Stimulated activated CD4-positive, alpha-beta T cell treated with anti-CD3 and anti-CD28 coated beads, Interleukin-1b, Interleukin-23, amount 100 ng/mL, for 24 hours (primary cell): ENCODE measurements at regions not wholly inside any gene's neighbourhood (a gene's known extent, or its start where the extent isn't known, plus 50 kb on each side); places are given as distances from the start of the nearest gene placed in this dataset.

Experiments
- DNase-seq, 4 experiments: peaks; one replicate each; pipeline ENCODE4 v3.0.0-alpha.2; 2020; ENCODE audit warnings: low read depth in 4 of 4, low spot score in 1 of 4

- DNase-seq: no peak
Measured at GRCh38 chr1:199272139-199272544, 633.3 kb downstream of the PTPRC start.

- no peak for DNase-seq
Measured at GRCh38 chr1:199272628-199273086, 633.8 kb downstream of the PTPRC start.

DNA sequence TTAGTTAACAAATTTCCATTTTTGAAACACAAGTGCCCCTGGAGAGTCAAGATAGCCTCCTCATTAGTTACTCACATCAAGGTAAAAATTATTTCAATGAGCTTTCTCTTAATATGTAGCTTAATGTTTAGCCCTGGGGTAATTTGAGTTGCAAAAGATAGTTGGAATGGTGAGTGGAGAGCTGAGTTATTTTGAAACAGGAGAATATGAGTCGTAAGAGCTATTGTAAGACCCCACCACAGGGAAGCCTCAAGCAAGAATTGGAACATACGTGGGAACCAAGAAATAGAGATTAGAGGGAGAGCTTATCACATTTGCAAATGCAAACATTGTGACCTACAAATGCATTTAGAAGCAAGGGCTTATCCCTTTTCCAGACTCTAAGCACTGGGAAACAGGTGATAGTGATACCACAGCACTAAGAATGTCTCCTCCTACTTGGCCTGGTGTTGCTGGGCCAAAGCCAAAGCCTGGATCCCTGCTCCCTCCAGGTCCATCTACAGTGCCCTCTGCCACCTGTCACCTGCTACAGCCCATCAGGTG is 635.1 kb downstream of the PTPRC start:
- no peak for DNase-seq

DNA sequence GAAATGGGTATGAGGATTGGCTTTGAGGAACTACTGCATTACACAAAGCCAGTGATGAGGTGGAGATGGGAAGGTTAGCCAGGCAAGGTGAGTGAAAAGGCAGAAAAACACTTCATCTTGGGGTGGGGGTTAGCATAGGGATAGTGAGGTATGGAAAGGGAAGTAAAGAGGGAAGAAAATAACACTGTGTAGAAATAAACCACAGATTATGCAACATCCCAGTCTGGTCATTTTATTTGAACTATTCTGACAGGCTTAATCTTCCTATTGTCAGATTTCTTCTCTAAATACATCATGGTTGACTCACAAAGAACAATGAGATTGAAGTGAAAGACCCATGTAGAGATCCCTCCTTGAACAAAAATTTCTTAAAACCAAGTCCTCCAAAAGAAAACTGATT is 640.2 kb downstream of the PTPRC start:
- no peak for DNase-seq

DNA sequence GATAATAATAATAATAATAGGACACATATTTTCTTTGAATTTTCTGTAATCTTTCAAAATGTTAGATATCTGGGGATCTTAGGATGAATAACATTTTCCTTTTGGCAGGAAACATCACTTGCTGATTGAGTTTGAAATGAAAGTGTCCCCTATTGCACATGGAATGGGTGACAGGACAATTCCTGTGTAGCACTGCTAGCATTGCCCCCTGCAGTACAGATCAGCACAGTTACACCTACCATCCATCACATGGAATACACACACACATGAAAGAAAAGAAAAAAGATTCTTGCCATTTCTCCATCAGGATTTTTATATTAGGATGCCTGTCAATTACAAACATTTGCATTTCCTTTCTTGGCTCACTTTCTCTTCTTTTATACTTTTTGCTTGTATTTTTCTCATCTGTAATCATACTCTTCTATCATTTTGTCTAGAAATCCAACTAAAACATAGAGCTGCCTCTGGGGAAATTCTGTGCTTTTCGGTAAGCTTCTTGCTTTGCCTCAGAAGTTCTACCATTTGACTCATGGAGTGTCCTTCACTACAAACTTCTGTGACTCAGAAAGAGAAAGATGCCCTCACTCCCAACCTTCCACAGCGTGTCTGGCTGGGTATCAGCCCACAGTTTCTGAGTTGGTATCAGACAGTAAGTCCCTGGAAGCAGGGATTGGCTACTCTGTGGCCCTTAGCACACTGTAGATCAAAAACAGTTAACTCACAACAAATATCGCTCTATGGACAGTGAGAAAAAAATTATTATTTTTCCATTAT is 641.2 kb downstream of the PTPRC start:
- no peak for DNase-seq

DNA sequence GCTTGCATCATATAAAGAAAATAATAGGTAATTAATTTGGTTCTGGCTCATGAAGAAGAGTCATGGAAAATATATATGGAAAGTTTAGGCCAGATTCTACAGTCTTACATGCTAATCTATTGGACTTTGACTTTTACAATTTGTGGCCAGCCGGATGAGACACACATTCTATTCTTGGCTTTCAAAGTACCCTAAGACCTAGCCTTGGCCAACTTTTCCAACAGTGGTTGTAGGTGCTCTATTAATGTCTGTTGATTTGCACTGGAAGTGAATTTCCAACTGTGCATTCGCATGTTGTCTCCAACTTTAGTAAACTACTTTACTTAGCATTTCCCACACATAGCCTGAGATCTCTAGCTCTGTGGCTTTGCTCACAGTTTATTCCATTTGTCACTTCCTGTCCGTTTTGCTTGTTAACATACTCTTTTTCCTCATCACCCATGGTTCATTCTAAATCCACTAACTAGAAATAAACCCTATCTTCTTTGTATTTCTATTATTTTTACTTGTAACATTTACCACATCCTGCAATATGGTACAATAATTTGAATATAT is 644.0 kb downstream of the PTPRC start:
- DNase-seq: no peak

- no peak for DNase-seq
Measured at GRCh38 chr1:199283794-199284193, 645.0 kb downstream of the PTPRC start.

DNA sequence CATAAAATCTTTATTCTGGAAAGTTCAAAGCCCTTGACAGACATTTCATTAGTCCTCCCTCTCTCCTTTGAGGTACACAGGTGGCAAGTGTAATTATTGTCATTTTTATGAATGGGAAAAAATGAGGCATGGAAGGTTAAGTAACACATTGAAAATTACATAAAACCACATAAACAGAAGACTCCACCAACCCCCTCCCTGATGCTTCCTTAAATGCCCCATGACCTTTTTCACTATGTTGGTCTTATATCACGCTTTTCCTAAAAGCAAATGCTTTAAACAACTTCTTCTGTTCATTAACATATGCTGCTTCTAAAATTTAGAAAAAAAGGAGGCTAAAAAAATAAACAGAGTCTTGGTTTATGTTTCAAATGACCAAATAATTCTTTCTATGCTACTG is 648.4 kb downstream of the PTPRC start:
- no peak for DNase-seq

GRCh38 chr1:199287647-199288046 is 648.8 kb downstream of the PTPRC start:
- DNase-seq: no peak

DNA sequence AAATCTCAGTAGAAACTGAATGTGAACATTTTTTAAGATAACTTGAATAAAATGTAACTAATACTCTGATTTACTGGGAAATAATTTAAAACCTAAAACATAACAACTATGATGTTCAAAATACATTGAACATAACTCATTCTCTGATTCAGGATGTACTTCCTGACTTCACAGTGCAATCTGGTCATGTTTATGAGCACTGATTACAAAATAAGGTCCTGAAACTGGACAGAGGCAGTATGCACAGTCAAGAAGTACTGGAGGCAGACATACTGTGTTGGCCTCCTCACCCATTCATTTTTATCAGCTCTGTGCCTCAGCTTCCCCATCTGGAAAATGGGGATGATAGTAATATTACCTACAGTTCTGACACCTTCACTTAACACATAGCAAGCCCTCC is 651.3 kb downstream of the PTPRC start:
- no peak for DNase-seq

DNA sequence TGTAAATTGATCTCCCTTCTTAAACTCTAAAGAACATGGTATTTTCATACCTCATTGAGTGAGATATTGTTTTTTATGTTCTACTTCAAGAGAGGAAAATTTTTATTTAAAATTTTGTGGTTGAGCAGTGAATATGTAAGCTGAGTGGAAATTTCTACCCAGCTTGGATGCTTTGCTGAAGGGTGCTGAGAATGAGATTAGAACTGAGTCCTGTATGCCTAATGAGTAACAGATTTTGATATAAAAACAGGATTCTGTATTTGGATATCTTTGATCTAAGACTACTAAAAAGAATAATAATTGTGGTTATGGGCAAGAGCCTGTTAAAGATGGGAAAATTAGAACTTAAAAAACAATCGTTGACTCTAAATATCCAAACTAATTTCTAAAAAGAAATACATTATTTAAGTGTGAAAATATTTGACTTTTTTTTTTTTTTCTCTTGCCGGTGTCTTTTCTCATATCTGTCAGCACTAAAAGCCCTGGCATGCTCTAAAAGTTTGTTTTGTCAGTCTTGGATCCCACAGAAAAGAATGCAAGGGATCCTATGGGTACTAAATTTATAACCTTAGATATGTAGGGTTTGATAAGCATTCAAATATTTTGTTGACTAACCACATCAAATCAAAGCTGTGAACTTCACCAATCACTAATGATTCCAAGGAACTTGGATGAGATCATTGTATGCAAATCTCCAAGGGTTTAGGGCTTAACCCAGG is 652.3 kb downstream of the PTPRC start:
- DNase-seq: no peak

DNA sequence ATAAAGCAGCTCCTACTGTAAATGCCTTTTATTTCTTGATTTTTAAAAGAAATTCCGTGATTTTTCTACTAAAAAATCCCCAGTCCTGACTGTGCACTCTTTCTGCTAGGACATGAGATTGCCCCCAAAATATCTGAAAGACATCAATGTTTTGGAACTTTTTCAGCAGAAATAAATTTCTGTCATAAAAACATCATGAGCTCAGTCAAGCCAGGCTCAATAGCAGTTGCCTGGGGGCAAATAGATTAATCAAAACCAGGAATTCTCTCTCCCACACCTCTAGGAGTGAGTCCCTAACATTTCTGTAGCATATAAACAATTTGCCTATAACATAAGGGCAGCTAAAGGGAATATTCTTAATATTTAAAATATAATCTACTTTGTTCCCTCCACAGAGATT is 654.1 kb downstream of the PTPRC start:
- DNase-seq: no peak

DNA sequence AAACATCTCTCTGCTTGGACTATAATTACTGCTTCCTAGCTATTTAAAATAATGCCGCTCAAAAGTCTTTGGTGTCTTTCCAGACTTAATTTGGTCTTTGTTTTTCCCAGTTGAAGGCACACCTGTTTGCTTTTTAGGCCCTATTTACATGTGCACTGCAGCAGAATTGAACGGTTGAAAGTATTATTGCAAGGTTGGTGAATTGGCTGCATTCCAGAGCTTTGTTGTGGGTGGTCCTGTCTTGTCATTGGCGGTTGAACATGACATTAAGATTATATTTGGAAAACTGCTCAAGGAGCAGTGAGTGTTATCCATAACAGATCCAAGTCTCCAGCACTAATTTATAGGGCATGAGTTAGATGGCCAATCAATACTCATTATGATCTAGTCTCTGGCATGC is 656.3 kb downstream of the PTPRC start:
- DNase-seq: no peak

GRCh38 chr1:199297174-199297573 is 658.3 kb downstream of the PTPRC start:
- no peak for DNase-seq

- DNase-seq: no peak
Measured at GRCh38 chr1:199297887-199298286, 659.0 kb downstream of the PTPRC start.

DNA sequence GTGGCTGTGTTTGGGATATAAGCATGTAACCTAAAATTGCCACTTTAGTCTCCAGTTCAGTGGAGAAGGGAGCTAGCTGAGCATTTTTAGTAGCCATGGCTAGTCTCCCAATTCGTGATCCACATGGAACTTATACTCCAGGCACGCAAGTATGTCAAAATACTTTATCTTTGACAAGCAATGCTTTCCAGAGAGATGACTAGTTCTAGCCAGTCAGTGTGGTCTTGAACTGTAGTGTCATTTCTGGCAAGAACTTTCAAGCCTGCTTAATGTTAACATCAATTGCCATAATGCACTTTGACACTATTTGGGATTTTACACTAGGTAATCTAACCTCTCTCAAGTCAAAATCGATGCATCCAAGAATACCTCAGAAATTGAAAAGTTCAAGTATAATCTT is 660.0 kb downstream of the PTPRC start:
- DNase-seq: no peak

DNA sequence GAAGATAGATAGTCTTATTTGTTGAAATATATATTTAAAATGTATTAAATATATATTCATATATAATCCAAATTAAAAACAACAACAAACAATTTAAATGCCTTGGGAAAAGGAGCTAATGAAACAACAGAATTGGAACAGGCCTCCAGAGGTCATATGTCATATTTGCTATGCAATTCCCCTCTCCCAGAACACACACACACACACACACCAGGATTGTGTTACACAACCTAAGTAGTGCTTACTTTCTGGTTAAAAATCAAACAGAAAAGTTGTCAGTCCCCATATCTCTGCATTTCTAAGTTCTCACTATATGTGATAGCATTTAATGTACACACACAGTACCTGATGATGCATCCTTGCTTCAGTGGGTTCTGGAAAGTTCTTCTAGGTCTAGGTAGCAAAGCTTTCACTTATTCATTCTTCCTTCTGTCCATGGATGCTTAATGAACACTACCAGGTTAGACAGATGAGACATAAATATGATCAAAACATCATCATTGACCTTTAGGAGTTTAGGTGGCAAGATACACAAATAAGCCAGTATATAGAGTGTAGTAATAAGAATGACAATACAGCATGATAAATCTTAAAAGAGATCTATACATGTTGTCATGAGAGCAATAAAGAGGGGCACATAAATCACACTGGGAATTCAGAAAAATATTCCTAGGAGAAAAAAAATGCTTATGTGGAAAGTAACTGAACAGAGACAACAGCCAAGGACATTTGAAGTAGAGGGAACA is 662.8 kb downstream of the PTPRC start:
- DNase-seq: no peak

DNA sequence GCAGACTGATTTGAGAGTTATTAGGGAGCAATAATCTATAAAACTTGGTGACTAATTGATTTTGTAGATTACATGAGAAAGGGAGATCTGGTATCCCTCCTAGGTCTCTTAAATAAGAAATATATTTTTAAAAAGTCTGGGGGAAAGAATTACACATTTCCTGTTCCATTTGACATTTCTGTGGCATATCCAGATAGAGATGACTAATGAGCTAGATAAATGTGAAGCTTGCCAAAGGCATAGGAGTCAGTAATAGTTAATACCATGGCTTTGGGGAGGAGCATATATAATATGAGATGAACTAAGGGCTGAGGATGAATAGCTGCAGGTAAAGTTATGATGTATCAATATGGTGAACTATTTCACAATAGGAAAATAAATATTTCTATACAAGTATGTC is 663.7 kb downstream of the PTPRC start:
- DNase-seq: no peak

- DNase-seq: no peak
Measured at GRCh38 chr1:199303035-199303434, 664.2 kb downstream of the PTPRC start.

DNA sequence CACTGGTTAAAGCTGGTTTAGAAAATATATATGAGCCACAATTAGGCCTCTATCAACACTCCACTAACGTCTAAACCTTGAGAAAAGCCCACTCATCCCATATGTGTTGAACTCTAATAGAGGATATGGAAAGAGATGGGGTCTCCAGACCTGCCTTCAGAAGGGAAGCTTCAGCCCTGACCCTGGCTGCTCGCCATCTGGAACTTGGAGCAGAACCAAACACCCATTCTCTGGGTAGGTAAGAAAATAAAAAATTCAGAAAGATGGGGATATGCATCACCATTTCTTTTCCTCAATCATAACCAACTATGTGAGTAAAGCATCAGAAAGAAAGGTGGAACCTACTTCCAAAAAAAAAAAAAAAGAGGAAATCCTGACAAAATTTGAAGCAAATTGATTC is 666.2 kb downstream of the PTPRC start:
- no peak for DNase-seq

DNA sequence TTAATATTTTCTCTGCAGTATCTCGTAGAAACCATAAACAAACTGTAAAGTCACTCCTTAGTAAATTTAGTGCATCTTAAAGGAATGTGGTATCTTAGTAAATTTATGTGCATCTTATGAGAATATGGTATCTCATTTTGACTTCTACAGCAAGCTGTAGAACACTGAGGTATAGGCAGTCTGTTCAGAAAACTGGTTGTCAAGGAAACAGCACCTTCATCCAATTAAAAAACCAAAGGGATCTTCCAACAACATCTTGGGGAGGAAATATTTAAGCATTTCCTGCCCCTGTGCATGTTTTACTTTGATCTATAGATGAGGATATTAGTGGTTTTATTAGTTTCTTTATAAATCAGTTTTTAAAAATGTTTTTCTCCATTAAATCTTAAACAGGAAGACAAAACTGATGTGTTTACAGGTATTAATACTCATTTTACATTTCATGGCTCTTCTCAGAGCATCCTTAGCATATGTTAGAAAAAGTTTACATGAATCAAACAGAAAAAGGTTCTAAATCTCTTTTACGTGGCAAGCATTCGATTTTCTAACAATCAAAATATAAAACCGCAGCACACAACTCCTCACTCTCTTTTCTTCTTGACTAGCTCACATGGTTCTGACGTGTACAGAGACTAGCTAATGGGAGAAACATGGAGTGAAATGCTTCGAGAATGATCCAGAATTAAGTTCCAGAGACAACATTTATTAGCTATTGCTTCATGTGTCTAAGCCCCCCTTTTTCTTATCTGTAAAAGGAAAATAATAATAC is 668.8 kb downstream of the PTPRC start:
- DNase-seq: no peak
